Posterior vena cava (tissue), 2 donors: ENCODE measurements at regions not wholly inside any gene's neighbourhood (a gene's known extent, or its start where the extent isn't known, plus 50 kb on each side); places are given as distances from the start of the nearest gene placed in this dataset.
"Not testable (repeated sequence)": the region's sequence is repeated elsewhere in the genome, so short reads cannot be mapped to it uniquely, and the experiment has no call there.

Source experiments
- DNase-seq: peaks from one replicate; pipeline ENCODE4 v3.0.0-alpha.2; 2020; ENCODE audit warnings: low spot score
- intact Hi-C, 2 donors: fragments of 100-400 bp; cut with DNase I; formaldehyde crosslinking; loops; one replicate each; pipeline versions ENCODE4 v1.14.1 to v1.14.2; 2022 to 2023
- donor health status: DM: yes; HTN: yes; CAD: no.
- donor health status: DM: yes; HTN: yes; CAD: no.

- no peak for DNase-seq
- intact Hi-C loops = no loop called here
Measured at GRCh38 chr4:134695433-134695832, 493.8 kb upstream of the PABPC4L start.

GRCh38 chr4:134691915-134692314 is 490.3 kb upstream of the PABPC4L start:
- intact Hi-C loops = no loop called here
- DNase-seq = no peak

GRCh38 chr4:134687646-134688628 is 486.3 kb upstream of the PABPC4L start:
- intact Hi-C loops = no loop called here
- DNase-seq = peak; percentile 31

GRCh38 chr4:134677209-134677814 is 475.7 kb upstream of the PABPC4L start:
- intact Hi-C loops = no loop called here
- DNase-seq = no peak

GRCh38 chr4:134668237-134668636 is 466.6 kb upstream of the PABPC4L start:
- DNase-seq = no peak
- intact Hi-C loops = no loop called here

GRCh38 chr4:134666640-134667039 is 465.1 kb upstream of the PABPC4L start:
- intact Hi-C loops = no loop called here

GRCh38 chr4:134665429-134665828 is 463.8 kb upstream of the PABPC4L start:
- peak; percentile 37 for DNase-seq
- intact Hi-C loops = no loop called here

More at GRCh38 chr4:134666640-134667039, 465.1 kb upstream of the PABPC4L start:
- DNase-seq = peak; percentile 66

- DNase-seq = no peak
- intact Hi-C loops = no loop called here
Measured at GRCh38 chr4:134663742-134664141, 462.2 kb upstream of the PABPC4L start.

- DNase-seq = no peak
- intact Hi-C loops = no loop called here
Measured at GRCh38 chr4:134650461-134650860, 448.9 kb upstream of the PABPC4L start.

GRCh38 chr4:134645778-134646177 is 444.2 kb upstream of the PABPC4L start:
- intact Hi-C loops = no loop called here
- DNase-seq = no peak

GRCh38 chr4:134636338-134637051 is 434.9 kb upstream of the PABPC4L start:
- DNase-seq = no peak
- intact Hi-C loops = no loop called here

GRCh38 chr4:134634301-134634700 is 432.7 kb upstream of the PABPC4L start:
- no peak for DNase-seq
- intact Hi-C loops = no loop called here

- no peak for DNase-seq
- intact Hi-C loops = no loop called here
Measured at GRCh38 chr4:134632056-134632455, 430.5 kb upstream of the PABPC4L start.

- intact Hi-C loops = no loop called here
- DNase-seq = no peak
Measured at GRCh38 chr4:134628066-134628465, 426.5 kb upstream of the PABPC4L start.

- DNase-seq = no peak
- intact Hi-C loops = no loop called here
Measured at GRCh38 chr4:134627366-134627765, 425.8 kb upstream of the PABPC4L start.

- intact Hi-C loops = no loop called here
- DNase-seq = no peak
Measured at GRCh38 chr4:134624365-134624764, 422.8 kb upstream of the PABPC4L start.

GRCh38 chr4:134622626-134623575 is 421.3 kb upstream of the PABPC4L start:
- intact Hi-C loops, DNase-seq: not testable (repeated sequence)

- intact Hi-C loops = no loop called here
- no peak for DNase-seq
Measured at GRCh38 chr4:134622199-134622598, 420.6 kb upstream of the PABPC4L start.

GRCh38 chr4:134621715-134622114 is 420.1 kb upstream of the PABPC4L start:
- intact Hi-C loops, DNase-seq: not testable (repeated sequence)
